NCI-H82 treated with DMSO at 0.1 percent for 48 hours (cell line): ENCODE measurements at regions not wholly inside any gene's neighbourhood (a gene's known extent, or its start where the extent isn't known, plus 50 kb on each side); places are given as distances from the start of the nearest gene placed in this dataset.

Source experiments
- DNase-seq: peaks from one replicate; lab custom pipeline; 2025; ENCODE audit not compliant: unreplicated experiment; lab: John Stamatoyannopoulos, UW

DNA sequence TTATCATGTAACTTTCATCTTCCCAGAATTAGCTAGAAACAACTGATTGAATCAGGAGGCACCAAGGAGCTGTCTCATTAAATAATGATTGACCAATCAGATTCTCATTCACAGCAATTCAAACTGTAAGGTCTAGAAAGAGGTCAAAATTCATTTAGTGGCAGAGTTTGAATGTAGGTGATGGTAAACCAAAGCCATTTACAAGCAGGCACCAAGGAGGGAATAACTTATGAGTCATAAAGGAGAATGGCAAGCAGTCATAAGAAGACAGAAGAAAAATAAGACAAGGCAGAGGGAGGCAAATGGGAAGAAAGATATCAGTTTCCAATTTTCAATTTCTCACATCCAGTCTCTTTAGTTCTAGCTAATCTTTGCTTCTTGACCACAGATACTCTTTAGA, 52.9 kb upstream of the DEFB112 start:
- DNase-seq = no peak

DNA sequence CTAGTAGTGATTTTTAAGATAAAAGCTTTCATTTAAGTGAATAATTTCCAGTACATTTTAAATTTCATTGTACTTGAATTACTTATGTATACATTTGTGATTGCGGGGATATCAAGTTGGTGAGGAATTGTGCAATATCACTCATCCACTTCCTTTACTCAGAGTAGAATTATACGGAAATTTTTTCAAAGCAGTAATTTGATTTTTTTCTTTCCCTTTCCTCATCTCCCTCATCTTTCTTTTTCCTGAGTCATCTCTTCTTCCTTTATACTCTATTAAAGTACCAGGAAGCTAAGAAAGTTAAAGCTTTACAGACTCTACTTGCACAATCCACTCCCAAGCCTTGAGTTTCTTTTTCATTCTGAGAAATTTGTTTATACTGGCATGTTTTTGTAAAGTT, 60.9 kb upstream of the DEFB112 start:
- no peak for DNase-seq

DNA sequence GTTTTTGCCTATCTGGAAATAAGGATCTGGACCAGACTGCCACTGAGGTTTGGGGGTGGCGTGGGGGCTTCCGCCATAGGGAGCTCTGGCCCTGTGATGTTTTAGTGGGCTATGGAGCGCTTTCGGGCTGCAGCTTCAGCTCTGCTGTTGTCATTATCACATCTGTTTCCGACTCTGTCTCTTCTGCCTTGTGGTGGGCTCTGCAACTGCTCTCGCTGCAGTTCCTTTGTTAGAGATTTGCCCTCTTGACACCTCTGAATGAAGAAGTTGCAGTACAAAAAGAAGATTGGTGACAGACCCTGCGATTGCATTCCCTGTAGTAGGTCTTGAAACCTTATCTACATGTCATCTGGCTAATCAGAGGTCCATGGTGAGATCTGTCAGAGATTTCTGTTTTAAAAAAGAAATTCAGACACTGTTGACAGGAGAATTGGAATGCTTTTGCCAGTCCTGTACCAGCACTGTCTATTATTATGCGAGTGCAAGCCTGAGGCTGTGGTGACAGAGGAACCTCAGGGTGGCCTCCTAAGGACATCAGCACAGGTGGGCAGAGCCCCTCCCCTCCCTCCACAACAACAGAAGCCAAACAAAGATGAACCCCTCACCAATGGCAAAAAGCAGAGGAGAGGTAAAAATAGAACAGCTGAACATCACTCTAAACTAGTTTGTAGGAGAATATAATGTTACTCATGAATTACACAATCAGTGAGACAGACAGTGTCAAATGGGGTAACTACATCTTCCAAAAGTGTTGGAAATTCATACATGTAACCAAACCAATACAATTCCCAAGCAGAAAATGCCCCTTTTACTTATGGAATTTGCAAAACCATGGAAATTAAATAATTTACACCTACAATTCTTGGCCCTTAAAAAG, 63.5 kb upstream of the DEFB112 start:
- DNase-seq = no peak

DNA sequence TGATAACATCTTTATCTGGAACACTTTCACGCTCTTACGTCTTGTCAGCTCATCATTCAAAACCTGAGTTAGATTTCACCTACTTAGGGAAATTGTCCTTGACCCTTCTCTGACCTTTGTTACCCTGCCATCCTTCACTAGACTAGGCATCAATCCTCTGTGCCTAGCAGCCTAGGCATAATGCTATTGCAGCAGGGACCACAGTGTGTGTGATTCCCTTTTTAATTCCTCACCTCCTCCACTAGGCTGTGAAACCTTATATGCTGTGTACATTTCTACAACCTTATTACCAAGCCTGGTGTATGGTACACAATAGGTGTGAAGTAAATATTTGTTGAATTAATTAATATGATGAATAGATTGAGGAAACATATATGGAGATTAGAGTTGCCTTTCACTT, 66.7 kb upstream of the DEFB112 start:
- DNase-seq = no peak

DNA sequence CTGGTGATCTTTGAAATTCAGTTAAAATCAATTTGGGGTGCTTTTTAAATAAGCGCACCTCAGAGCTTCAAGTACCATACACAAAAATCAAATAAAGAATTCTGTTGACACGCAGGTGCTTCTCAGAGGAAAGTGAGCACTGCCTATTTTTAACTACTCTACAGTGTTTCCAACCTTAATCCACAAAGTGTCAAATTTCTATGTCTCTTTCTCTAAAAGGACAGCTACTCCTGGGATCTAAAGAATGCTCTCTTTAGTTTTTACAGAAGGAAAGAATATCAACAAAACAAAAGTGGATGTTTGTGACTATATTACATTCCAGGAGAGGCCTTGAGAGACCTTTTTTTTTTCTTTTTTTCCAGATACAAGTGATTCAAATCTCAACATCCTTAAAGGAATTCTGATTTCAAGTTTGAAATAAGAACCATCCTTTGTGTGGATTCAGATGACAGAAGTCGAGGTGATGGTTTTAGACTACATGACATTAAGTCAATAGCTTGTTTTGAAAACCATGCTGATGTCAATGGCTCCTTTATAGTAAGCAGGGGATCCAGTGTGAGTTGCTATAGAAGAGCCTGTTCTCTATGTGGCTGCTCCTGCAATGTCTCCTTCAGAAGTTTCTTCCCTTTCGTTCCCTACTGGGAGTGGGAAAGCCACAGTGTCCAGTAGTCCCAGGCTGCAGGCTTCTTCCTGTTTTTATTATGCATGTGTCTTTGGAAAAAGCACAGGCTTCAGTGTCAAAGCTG, 67.2 kb upstream of the DEFB112 start:
- DNase-seq = no peak

DNA sequence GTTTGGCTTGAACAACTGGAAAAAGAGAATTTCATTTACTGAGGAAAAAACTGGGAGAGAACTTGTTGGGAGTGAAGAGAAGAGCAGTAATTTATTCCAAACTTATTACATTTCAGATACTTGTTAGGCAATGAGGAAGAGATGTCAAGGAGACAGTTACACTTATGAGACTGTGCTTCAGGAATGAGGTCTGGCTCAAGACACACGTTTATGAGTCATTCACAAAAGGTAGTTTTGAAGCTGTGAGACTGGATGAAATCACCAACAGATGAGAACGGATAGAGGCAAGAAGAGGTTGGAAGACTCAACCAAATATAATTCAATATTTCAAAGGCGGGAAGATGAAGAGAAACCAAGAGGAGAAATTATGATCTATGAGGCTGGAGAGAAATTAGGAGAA, 70.6 kb upstream of the DEFB112 start:
- no peak for DNase-seq

DNA sequence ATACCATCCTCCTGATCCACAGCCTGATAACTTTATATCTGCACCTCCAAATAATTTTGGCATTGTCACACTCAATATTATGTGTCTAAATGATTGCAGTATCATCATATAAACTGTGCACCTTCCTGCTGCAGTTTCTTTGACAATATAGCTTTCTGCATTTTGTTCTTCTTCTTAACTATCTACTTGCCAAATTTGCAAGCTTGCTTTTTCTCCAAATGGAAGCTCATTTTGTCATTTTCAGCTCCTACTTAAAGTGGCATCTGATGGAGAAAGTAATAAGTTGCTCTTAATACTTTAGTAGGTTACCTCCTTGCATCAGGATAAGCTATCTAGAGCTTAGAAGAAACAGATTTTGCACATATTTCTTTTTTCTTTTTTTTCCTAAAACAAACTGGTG, 74.0 kb upstream of the DEFB112 start:
- no peak for DNase-seq

DNA sequence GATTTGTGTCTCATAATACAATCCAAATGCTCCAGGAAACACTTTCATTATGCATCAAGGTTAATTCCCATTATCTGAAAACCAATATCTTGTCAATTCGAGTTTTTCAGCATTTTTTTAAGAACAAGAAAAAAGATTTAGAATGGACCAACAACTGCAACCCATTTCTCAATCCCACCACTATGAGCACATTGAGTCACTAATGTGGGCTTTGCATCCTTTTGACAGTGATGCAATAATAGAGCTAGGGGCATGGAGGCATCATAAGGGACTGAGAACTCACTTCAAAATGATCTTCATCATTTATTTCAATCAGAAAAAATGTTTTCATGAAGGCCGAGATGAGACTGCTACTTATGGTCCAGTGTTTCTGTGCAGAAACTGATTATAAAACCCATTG, 74.8 kb upstream of the DEFB112 start:
- DNase-seq = no peak

DNA sequence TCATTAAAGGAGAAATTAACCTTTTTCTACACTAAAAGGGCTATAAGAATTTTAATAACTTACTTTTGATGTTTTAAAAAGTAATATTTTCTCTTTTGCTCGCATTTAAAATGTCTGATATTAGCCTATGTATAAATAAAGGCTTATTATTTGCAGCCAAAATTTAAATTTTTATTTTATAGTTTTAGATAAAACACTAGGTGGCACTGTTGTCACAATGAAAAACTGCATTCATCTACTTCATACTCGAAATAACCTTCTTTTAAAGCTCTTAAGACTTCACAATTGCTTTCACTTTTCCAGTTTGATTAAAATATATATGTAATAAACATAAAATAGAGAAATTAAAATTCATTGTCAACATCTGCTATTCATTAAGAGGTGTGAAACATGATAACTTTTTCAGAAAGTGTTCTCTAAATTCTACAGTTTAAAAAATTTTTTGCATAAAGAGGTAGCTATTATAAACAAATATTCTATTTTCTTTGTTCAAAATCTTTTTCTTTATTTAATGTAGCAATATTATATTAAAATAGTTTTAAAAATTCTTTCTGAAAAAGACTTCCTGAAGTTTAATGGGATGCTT, 78.8 kb upstream of the DEFB112 start:
- DNase-seq = no peak

DNA sequence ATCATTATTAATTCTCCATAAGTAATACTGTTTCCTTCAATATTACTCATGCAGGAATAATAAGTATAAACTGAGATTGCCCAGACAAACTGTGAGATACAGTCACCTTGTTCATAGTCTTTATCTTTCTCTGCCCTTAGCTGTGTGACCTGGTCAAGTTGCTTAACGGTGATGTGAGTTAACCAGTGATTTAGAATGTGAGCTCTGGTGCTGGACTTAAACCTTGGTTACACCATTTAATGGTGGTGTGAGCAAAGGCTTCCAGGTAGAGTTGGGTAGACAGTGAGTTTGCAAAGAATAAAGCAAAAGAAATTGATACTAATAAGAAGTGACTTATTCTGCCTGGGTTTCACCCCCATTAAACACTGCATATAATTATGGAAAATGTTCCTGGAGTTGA, 86.2 kb upstream of the DEFB112 start:
- no peak for DNase-seq

DNA sequence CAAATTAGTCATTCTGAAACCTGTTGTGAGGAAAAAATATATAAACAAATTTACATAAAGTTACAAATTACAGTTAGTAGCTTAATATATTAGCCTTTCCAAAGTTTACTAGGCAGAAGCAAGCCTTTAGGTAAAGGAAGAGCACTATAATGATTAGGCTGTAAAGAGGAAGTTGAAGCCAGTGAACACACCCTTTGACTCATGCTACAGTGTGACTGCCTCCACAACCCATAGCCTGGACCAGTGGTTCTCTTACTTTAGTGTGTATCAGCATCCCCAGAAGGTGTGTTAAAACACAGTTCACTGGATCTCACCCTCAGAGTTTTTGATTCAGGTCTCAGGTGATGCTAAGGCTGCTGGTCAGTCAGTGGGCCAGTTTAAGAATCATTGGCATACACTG, 91.4 kb upstream of the DEFB112 start:
- DNase-seq = no peak

DNA sequence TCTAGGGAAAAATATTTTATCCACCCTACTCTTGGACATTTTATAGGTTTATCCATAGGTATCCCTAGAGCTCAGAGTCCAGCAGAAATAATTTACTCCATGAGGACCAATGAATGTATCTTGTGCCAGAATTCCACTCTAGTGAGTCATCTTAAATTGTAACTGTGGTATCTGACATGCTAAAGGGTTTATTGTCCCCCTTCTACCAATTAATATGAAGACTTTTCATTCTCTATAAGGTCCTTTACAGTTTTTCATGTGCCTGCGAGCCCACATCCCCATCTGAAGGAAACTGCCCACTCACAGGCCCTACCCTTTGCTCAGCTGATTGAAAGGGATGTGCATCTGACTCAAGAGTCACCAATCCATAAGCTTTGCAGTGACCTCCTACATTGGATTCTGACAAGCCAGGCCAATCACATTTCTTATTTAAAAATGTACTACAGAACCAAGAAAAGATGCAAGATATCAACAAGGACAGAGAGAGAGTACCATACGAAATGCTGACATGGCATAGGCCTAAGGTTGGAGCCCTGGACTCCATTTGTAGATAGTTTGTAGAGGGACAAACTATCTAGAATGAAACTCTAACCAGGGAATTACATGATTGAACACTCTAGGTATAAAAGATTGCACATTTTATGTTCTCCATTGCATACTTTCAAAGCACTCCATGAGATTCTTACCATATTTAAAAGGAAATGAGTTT, 93.4 kb upstream of the DEFB112 start:
- DNase-seq = no peak

DNA sequence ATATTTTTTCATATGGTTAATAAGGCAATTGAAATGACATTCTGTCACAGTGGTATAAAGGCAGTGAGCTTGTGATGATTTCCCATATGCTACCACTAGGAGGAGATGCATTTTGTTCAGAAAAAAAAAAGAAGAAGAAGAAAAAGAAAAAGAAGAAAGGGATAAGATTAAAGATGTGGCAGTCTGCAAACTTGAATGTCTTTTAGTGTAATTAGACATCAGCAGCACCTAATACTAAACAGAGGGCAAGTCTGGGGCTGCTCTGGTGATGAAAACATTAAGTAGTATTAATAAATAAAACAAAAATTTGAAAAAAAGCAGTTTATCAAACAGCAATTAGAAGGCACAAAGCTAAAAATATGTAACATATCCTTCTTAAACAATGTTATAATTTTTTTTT, 95.4 kb upstream of the DEFB112 start:
- no peak for DNase-seq

DNA sequence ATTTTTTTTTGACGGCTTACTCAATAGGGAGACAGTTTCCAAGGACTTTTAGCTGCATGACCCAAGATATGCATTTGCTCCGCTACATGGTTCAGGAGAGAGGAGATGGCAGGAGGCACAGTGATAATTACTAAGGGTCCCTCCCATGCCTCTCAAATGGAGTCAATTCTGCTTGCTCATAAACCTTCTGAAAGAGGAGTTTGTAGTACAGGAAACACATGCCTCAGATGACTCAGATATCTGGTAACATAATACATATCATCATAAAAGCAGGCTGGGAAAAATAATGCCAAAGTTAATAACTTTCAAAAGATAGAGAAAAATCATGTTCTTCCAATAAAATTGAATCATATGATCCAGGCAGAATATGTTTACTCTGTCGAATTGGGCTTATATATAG, 97.6 kb upstream of the DEFB112 start:
- DNase-seq = no peak

DNA sequence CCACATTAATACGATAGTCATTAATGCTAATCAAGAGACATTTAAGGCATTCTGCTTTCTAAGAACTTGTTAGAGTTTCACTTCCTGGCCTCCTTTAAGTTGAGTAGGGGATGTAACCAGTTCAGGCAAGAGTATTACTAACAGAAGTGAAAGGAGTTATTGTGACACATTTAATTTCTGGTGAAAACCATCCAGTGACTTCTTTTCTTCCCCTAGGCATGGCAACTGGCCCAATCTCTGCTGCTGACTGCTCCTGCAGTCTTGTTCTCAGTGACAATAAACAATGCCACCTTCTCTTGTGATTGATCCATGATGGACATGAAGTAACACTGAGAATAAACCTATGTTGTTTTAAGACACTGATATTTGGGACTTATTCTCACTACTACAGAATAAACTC, 130.9 kb upstream of the DEFB112 start:
- no peak for DNase-seq

DNA sequence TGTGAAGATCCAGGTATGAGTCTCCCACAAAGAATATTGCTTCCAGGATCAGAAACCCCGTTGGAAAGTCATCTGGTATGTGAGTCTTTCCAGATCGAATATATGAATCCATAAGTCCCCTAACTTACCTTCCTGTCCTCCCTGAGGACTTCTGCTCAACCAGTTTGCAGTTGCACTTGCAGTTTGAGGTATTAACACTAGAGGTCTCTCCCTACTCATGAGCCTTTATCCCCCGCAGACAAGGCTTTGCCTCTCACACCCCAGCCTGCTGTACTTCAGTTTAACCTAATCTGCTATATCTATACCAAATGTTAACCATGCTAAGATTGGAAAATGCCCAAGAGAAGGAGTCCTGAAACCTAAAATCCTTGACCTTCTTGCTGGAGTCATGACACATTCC, 135.3 kb upstream of the DEFB112 start:
- DNase-seq = no peak

DNA sequence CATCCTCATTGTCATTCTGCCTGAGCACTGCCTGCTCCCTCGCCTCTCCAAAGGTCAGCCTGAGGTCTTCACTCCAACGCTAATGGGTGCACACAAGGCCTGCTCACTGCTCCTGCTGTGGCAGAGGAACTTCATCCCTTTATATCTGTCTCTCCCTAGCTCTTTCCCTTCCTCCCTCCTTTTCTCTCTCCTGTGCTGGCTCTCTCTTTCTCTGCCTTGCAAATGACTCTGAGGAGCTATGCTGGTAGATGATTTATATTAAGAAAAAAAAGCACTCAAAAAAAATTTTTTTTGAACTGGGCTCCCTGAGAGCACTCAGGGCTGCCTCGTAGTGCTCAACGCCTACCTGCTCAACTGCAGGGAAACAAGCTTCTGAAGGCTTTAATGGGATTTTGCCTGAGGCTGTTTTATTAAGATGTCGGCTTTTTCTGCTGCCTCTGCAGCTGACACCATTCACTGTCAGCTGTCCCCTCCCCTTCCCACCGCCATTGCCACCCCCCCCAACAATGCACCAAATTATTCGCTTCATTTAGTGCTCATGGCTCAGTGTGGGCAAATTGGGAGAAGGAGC, 137.7 kb upstream of the DEFB112 start:
- DNase-seq = no peak

DNA sequence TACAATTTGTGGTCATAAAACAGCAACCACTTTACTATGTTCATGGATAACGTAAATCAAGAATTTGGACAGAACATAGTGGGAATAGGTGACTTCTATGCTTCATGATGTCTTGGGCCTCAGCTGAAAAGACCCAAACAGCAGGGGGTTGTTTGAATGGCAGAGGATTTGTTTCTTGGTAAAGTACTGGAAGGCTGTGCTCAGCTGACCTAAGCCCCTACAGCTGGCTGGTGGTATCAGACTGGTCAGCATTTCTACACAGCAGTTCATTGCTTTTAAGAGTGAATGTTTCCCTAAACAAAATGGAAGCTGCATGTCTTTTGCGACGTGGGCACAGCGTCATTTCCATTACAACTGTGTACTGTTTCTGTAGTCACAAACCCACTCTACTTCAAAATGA, 148.5 kb upstream of the DEFB112 start:
- DNase-seq = no peak

DNA sequence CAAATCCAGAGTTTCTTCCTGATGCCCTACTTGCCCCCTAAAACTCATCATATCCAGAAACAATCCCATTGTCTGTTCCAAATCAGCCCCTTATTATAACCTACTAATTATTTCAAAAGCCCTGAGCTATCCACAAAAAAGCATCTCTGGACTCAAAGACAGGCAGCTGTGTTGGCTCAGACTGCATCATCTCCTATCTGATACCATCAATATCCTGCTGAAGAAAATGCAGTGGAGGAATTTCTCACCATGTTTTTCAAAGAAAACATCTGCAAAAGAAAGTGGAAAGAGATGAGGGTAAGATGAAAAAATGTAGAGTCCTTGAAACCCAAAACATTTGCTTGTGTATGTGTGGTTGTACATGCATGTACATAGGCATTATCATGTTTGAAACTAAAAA, 153.0 kb upstream of the DEFB112 start:
- DNase-seq = no peak

DNA sequence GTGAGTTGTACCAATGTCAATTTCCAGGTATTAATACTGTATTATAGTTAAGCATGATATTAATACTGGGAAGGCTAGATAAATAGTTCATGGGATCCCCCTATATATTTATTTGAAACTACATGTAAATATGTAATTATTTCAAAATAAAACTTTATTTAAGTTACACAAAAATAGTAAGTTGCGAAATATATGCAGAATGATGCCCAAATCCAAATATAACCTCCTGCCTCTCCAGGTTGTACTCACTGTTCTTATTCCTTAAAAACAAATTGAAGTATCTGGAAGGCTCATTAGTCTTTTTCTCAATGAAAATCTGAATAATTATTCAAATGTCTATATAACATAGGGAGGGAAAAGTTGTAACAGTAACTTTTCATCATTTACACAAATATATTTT, 161.9 kb upstream of the DEFB112 start:
- DNase-seq = no peak

DNA sequence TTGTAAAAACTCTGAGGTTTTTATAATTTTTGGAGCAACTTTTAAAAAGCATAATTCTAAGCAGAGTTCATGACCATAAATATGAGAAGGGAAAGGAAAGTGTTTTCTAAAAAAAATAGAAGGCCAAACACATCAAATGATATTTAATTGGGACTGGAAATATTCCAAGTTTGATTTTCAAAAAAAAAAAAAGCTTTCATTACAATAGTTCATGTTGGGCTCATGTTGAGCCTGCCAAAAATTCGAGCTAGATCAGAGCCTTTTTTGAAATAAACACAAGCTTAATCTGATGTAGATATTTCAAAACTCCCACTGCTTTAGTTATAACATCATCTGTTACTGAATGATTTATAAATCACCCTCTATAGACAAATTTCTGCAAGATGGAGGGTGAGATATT, 163.4 kb upstream of the DEFB112 start:
- DNase-seq = no peak
